ENCODE measurements at regions not wholly inside any gene's neighbourhood (a gene's known extent, or its start where the extent isn't known, plus 50 kb on each side); places are given as distances from the start of the nearest gene placed in this dataset.

- no peak for DNase-seq
These were observed 105.4 kb upstream of the LCLAT1 start for GRCh38 chr2:30341500-30342267.

DNA sequence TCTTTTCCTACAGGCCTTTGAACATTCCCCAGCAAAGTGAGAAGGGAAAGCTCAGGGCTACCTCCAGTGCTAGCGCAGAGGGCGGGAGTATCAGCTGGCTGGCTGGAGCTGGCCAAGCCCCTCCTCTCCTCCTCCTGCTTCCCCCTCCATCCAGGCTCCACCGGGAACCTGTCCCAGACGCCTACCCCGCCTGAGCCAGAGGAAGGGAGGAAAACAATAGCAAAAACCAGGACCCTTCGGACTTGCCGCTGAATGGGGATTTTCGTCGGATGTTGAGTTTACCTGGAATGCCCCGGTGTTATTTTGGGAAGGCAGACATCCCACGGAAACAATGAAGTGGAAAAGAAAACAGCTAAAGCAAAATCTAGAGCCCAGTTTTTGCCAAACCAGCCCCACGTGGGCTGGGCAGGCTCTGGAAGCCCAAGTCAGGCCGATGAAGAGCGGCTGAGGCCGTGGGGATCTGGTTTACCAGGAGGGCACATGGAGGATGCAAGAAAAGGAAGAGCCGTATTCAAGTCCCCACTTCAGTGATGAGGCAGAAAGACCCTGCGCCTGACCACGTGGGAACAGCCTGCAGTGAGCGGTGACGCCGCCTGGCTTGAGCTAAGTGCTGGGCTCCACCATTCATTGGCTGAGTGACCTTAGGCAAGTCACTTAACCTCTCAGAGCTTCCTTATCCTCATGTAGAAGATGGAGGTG, 100.4 kb upstream of the LCLAT1 start:
- DNase-seq: no peak

DNA sequence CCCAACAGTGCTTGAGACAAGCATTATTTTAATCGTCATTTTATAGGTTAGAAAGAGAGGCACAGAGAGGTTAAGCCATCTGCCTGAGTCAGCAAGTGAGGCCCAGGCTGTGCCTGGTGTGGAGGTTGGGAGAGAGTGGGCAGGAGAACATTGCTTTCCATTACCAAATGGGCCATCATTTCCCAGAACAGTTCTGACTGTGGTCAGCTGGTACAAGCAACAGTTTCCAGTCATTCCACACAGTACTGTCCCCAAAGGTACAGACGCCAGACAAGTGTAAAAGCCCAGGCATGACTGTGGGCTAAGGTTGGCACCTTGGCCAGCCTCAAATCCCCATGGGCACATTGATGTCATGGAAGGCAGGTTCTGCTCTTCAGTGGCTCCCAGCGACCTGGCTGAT, 98.2 kb upstream of the LCLAT1 start:
- no peak for DNase-seq

DNA sequence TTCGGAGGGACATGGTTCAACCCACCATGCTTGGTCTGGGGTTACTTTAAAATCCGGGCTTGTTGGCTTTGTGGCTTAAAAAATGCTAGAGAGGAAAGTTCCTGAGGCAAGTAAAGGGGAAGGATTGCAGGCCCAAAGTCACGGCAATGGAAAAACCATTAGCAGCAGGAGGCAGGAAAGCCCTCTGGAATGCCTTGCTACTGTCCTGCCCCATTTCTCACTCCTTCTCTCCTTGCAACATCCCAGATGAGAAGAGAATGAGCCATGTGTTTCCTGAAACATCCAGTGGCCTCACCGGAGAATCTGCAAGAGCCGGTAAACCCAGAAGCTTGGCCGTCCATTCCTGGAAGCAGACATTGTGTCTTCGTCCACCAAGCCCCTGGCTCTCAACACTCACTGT, 97.4 kb upstream of the LCLAT1 start:
- DNase-seq: no peak

DNA sequence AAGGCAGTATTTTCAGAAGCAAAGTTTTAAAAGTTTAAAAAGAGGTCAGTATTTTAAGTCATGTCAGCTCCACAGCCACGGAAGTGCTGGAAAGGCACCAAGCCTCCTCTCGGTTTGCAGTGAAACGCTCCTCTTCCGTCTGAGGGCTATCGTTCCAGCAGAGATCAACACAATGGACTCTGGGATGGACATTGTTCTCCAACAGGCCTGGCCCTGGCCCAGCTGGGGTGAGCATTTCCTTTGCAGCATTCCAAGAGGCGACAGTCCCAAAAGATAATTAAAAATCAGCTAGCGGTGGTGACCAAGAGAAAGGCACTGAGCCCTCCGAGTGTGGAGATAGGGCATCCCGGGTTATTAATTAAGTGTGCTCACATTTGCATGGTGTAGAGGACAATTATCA, 95.9 kb upstream of the LCLAT1 start:
- no peak for DNase-seq

DNA sequence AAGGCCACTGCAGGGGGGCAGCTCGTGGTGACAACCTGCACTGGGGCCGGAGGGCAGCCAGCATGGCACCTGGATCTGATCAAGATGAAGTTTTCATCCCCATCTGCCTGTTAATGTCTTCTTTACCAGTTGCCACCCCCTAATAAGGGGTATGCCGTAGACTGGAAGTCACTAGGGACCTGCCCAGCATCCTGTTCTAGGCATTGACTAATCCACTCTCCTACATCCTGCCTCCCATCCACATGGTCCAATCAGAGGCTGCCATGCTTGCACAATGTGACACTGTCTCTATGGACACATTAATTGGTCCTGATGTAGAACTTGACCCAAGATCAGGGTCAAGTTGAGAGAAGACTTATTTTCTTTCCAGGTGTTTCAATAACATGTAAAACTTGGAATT, 95.1 kb upstream of the LCLAT1 start:
- DNase-seq: no peak

GRCh38 chr2:30354150-30354549, 92.9 kb upstream of the LCLAT1 start:
- DNase-seq: no peak

GRCh38 chr2:30354621-30355020, 92.4 kb upstream of the LCLAT1 start:
- DNase-seq: no peak

- no peak for DNase-seq
These were observed 91.7 kb upstream of the LCLAT1 start for GRCh38 chr2:30355306-30355705.

GRCh38 chr2:30356071-30356470, 91.0 kb upstream of the LCLAT1 start:
- no peak for DNase-seq

DNA sequence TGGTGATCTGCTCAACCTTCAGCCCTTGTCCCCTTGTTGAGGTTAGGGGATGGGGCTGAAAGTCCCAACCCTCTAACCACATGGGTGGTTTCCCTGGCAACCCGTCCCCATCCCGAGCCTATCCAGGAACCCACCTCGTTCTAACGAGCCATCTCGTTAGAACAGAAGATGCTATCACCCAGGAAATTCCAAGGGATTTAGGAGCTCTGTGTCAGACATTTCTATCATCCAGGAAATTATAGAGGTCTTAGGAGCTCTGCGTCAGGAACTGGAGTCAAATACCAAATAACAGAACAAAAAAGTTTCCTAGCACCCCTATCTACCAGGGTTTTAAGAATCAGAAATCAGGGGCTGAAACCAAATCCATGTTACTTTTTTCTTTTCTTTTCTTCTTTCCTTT, 90.3 kb upstream of the LCLAT1 start:
- no peak for DNase-seq

- DNase-seq: peak in 1 of 3 experiments; percentile 18
These were observed 88.7 kb upstream of the LCLAT1 start for GRCh38 chr2:30358351-30358750.

DNA sequence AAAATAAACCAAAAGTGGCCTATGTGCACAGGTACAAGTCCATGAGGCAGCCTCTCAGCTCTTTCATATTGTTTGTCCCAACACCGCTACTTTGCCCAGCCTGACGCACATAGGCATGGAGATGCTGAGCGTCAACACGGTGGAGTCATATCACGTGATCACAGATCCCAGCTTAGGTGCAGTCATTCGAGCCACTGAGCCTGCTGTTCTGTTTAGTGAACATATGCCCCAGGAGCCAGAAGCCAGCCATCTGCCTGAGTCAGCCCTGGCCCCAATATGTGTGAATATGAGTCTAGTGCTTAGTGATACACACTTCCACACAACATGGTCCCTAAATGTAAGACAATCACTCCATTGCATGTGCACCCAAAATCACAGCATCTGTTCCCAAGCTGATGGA, 88.2 kb upstream of the LCLAT1 start:
- no peak for DNase-seq

DNA sequence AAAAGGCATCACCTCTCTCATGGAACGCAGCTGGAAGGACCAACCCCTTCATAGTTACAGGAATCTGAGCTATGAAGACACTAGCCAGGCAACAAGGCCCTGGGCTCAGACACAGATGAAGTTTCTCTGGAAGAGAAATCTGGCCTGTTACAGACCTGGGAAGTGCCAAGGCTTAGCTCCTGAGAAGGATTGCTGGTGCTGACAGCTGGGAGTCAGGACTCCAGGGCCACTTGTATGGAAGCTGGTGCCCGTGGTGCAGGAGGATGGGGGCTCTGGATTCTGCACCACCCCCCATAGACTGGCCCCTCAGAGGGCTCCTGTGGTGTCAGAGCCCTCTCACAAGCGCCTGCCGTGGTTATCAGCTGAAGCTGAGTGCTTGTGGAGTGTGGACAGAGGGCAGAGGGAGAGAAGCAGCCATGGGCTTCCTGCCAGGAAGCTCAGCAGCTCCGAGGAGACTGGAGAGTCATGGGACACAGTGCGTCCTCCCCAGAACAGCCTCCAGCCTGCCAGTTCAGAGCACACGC, 87.3 kb upstream of the LCLAT1 start:
- DNase-seq: no peak

DNA sequence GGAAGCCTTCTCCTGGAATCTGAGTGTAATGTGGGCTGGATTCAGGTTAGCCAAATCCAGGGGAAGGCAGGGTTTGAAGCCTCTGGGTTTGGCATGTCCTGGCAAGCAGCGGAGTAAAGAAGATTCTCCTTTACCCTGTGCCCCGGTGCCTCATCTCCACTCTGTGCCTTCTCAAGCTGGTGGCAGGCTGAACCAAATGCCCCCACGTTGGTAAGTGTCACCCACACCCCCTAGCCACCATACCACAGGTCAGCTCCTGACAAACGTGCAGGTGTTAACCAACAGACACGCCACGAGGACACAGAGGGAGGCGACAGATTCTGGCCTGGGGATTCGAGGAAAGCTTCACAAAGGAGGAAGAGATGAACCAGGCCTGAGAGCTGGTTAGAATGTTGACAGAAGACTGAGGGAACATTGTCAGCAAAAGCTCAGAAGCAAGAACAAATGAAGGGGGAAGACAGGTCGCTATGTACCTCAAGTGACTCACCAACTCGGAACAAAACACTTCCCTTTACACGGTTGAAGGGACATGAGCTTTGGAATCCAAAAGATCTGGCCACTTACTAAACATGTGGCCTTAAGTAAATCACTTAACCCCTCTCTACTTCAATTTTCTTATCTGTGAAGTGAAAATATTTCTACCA, 85.2 kb upstream of the LCLAT1 start:
- DNase-seq: peak in 1 of 3 experiments; percentile 24

GRCh38 chr2:30362468-30363081, 84.5 kb upstream of the LCLAT1 start:
- no peak for DNase-seq

GRCh38 chr2:30363406-30363805, 83.6 kb upstream of the LCLAT1 start:
- DNase-seq: no peak

- no peak for DNase-seq
These were observed 81.8 kb upstream of the LCLAT1 start for GRCh38 chr2:30365201-30365600.

- DNase-seq: no peak
These were observed 80.8 kb upstream of the LCLAT1 start for GRCh38 chr2:30366199-30366691.

- no peak for DNase-seq
These were observed 79.6 kb upstream of the LCLAT1 start for GRCh38 chr2:30367232-30368070.

- DNase-seq: no peak
These were observed 78.8 kb upstream of the LCLAT1 start for GRCh38 chr2:30368258-30368657.

GRCh38 chr2:30371028-30371689, 75.9 kb upstream of the LCLAT1 start:
- no peak for DNase-seq
